A673 (cell line): ENCODE measurements at regions not wholly inside any gene's neighbourhood (a gene's known extent, or its start where the extent isn't known, plus 50 kb on each side); places are given as distances from the start of the nearest gene placed in this dataset.

Experiments
- BruUV-seq: library from RNA; stranded (reverse); fragments of 400-500 nt; replicated peaks from 2 replicates; lab custom pipeline; 2021; lab: Mats Ljungman, UMichigan
- CTCF ChIA-PET: fragments of 300-600 bp; sonication (Branson Sonifier 250); formaldehyde crosslinking; loops from one replicate; lab custom pipeline; 2022; ENCODE audit warnings: antibody characterized with exemption; lab: Charles Lee
- POLR2A ChIA-PET: fragments of 300-600 bp; sonication (Branson Sonifier 250); formaldehyde crosslinking; loops from one replicate; lab custom pipeline; 2022; ENCODE audit warnings: antibody characterized with exemption; ENCODE audit not compliant: low non-redundant PET; lab: Charles Lee
- DNase-seq: peaks from one replicate; pipeline ENCODE4 v3.0.0-alpha.2; 2015; ENCODE audit warnings: low spot score
- H3K27ac ChIP-seq: fragments of 200-600 bp; sonication (generic); 2 replicates; pipeline ENCODE4 v1.5.1; 2016; ENCODE audit warnings: mixed run types, low read depth, mild to moderate bottlenecking, mixed read lengths, antibody characterized with exemption, low read length; ENCODE audit not compliant: poor library complexity, severe bottlenecking
- H3K27me3 ChIP-seq: fragments of 200-600 bp; sonication (generic); replicated peaks from 2 replicates; pipeline ENCODE4 v1.6.1; 2017; ENCODE audit warnings: mixed run types, low read depth, mild to moderate bottlenecking, mixed read lengths, antibody characterized with exemption, low read length; ENCODE audit not compliant: insufficient read depth, poor library complexity
- H3K36me3 ChIP-seq: fragments of 200-600 bp; sonication (generic); 2 replicates; pipeline ENCODE4 v1.6.1; 2016; ENCODE audit warnings: mixed run types, mild to moderate bottlenecking, mixed read lengths, antibody characterized with exemption, low read length; ENCODE audit not compliant: insufficient read depth, poor library complexity, severe bottlenecking
- H3K4me1 ChIP-seq: fragments of 200-600 bp; sonication (generic); 2 replicates; pipeline ENCODE4 v1.6.1; 2017; ENCODE audit warnings: mixed run types, mild to moderate bottlenecking, mixed read lengths, antibody characterized with exemption, low read length; ENCODE audit not compliant: insufficient read depth, poor library complexity, severe bottlenecking
- H3K4me3 ChIP-seq: fragments of 200-600 bp; sonication (generic); 2 replicates; pipeline ENCODE4 v1.5.1; 2016; ENCODE audit warnings: low read depth, mixed run types, mild to moderate bottlenecking, mixed read lengths, low read length; ENCODE audit not compliant: poor library complexity, severe bottlenecking
- H3K9me3 ChIP-seq: fragments of 200-600 bp; sonication (generic); 2 replicates; pipeline ENCODE4 v1.6.1; 2016; ENCODE audit warnings: mixed run types, low read depth, mild to moderate bottlenecking, mixed read lengths, antibody characterized with exemption, low read length; ENCODE audit not compliant: poor library complexity, severe bottlenecking
- EZH2 ChIP-seq: fragments of 200-600 bp; sonication (generic); IDR thresholded peaks from 2 replicates; pipeline ENCODE4 v1.6.1; 2017; ENCODE audit warnings: borderline replicate concordance, low read depth, mild to moderate bottlenecking, mixed read lengths, antibody characterized with exemption, low read length; ENCODE audit not compliant: poor library complexity, severe bottlenecking
- intact Hi-C: fragments of 100-400 bp; cut with micrococcal nuclease; formaldehyde crosslinking; loops from one replicate; pipeline ENCODE4 v1.10.0; 2022; ENCODE audit not compliant: unreplicated experiment
- TF ChIP-seq, protein P1 (sequence below): fragments of 300-800, 200-600 bp; sonication (generic); conservative IDR thresholded peaks from 2 replicates; pipeline ENCODE4 v1.5.1; 2017; ENCODE audit warnings: low read depth, mild to moderate bottlenecking, antibody characterized with exemption, low read length, moderate library complexity, mixed read lengths

DNA sequence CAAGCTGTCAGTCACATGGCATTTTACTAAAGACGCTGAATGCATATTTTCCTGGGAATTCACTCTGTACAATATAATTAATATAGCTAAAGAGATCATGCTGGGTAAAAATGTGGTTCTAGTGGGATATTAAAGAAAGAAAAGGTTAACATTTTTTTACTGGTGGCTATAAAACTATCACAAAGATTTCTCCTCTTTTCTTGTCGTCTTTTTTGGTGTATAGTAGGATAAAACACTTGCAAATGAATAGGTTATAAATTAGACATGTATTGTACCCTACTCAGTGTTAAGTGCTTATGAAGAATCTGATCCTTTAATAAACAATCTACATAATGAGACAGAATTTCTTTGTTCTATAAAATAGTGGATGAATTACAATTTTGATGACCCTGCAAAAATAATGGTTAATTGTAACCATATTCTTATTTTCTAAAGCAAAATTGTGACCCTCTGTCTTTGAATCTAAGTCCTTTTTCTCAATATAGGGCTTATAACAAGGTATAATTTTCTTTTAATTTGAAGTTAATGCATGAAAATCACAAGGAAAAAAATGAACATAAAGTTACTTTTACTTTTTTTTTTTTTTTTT lies 1540.4 kb upstream of the GOT2 start:
- Histone ChIP-seq H3K4me1 (no peaks in the 10 kb centered on the region), H3K27me3 (peaks cover 14% of the 10 kb centered on the region), H3K9me3 (no peaks in the 10 kb centered on the region), H3K4me3 (no peak overlapping the region), H3K27ac (no peak overlapping the region), H3K36me3 (no peaks in the 10 kb centered on the region)
- ChIA-PET POLR2A (no interaction called here), CTCF (no interaction called here)
- TF ChIP-seq, protein P1, sequence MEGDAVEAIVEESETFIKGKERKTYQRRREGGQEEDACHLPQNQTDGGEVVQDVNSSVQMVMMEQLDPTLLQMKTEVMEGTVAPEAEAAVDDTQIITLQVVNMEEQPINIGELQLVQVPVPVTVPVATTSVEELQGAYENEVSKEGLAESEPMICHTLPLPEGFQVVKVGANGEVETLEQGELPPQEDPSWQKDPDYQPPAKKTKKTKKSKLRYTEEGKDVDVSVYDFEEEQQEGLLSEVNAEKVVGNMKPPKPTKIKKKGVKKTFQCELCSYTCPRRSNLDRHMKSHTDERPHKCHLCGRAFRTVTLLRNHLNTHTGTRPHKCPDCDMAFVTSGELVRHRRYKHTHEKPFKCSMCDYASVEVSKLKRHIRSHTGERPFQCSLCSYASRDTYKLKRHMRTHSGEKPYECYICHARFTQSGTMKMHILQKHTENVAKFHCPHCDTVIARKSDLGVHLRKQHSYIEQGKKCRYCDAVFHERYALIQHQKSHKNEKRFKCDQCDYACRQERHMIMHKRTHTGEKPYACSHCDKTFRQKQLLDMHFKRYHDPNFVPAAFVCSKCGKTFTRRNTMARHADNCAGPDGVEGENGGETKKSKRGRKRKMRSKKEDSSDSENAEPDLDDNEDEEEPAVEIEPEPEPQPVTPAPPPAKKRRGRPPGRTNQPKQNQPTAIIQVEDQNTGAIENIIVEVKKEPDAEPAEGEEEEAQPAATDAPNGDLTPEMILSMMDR, result no peak
- no peak for TF ChIP-seq EZH2
- no peak for DNase-seq
- BruUV-seq, result no TSS peak
- intact Hi-C loops, result no loop called here

DNA sequence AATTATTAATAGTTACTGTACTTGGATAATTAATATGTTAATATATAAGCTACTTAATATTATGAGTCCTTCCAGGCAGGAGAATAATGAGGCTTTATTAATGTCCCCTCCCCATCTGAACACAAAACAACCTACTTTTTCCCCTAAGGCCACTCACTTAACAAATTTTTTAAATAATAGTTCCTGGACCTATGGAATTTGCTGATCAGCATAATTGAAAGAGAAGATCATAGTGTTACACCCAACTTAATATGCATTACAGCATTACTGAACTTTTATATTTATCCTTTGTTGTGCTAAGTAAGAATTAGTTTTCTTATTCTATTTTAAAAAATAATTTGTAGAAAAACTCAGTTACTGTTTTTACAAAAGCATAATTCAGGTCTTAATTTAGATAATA lies 1537.7 kb upstream of the GOT2 start:
- no peak for DNase-seq
- Histone ChIP-seq H3K27ac (no peak overlapping the region), H3K4me1 (no peaks in the 10 kb centered on the region), H3K27me3 (no peaks in the 10 kb centered on the region), H3K4me3 (no peak overlapping the region), H3K36me3 (no peaks in the 10 kb centered on the region), H3K9me3 (no peaks in the 10 kb centered on the region)
- TF ChIP-seq, protein P1, result no peak
- no peak for TF ChIP-seq EZH2
- CTCF ChIA-PET, result no interaction called here
- BruUV-seq, result no TSS peak
- POLR2A ChIA-PET, result no interaction called here
- intact Hi-C loops, result no loop called here

DNA sequence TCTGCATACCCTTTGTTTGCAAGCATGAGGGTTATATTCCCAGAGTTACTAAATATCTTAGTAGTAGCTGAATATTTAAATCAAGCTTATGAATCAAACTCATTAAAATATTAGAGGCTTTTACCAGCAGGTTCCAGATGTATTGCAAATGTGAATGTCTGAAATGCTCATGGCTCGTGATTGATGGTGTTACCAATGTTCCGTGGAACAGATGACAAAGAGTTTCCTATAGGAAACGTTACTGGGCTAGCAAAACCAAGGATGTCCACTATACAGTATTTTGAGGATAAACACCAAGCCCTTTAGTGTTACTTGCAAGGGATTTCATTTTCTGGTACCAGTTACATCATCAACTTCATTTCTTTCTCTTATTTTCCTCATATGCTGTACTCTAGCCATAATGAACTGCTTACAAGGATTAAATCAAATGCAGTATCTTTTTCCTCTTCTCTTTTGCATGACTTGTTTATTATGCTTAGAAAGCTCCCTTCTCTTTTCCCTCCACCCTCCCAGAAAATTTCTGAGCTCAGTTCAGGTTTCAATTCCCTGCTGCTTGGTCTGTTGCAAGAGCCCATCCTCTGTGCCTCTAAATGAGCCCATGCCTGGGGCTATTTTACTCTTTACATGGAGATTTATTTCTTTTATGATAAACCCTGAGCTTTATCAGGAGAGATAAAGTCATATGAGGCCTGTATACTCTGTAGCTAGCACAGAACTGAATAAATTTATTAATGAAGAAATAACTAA lies 1537.1 kb upstream of the GOT2 start:
- DNase-seq, result no peak
- Histone ChIP-seq H3K4me3 (no peak overlapping the region), H3K27ac (no peak overlapping the region), H3K9me3 (no peaks in the 10 kb centered on the region), H3K36me3 (no peaks in the 10 kb centered on the region), H3K4me1 (no peaks in the 10 kb centered on the region), H3K27me3 (no peaks in the 10 kb centered on the region)
- TF ChIP-seq, protein P1, result no peak
- TF ChIP-seq EZH2, result no peak
- no TSS peak for BruUV-seq
- CTCF ChIA-PET, result no interaction called here
- POLR2A ChIA-PET, result no interaction called here
- intact Hi-C loops, result no loop called here
